ENCODE measurements at regions not wholly inside any gene's neighbourhood (a gene's known extent, or its start where the extent isn't known, plus 50 kb on each side); places are given as distances from the start of the nearest gene placed in this dataset.

DNA sequence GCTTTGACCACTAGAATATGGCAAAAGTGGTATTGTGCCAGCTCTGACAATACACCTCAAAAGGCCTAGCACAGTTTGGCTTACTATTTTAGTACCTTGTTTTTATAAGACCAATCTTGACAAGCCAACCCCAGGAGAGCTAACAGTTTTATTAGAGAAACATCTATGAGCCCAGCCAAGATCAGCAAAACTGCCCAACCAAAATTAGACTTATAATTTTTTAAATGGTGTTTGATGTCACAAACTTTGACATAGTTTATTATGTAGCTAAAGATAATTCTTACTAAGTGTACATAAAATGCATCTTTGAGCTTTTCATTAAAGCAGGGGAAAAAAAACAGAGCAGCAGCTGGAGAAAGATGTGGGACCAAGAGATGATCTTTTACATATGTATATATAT lies 537.5 kb downstream of the ZPLD1 start:
- Histone ChIP-seq H4K20me1 (ENCODE audit: control insufficient read depth, extremely low read depth, insufficient read depth, low read length) (no peaks in the 10 kb centered on the region), H3K27ac (ENCODE audit: control insufficient read depth, insufficient read depth, low read length) (no peak overlapping the region), H3K79me2 (ENCODE audit: control insufficient read depth, insufficient read depth, low read length) (no peaks in the 10 kb centered on the region), H3K4me1 (ENCODE audit: control insufficient read depth, extremely low read depth, insufficient read depth, low read length) (no peaks in the 10 kb centered on the region), H3K9ac (ENCODE audit: control insufficient read depth, extremely low read depth, insufficient read depth, low read length) (no peak overlapping the region), H3K27me3 (ENCODE audit: control insufficient read depth, extremely low read depth, insufficient read depth, low read length) (no peaks in the 10 kb centered on the region), H3K36me3 (ENCODE audit: control insufficient read depth in 2 of 2, extremely low read depth in 1 of 2, insufficient read depth in 2 of 2, low read length in 2 of 2) (no peaks in the 10 kb centered on the region), H3K4me2 (ENCODE audit: control insufficient read depth, extremely low read depth, insufficient read depth, low read depth, low read length) (no peak overlapping the region), H3K9me3 (ENCODE audit: control insufficient read depth, low read depth, low read length) (no peaks in the 10 kb centered on the region), H3K9me1 (ENCODE audit: control insufficient read depth, extremely low read depth, insufficient read depth, low read length) (no peaks in the 10 kb centered on the region), H3K4me3 (ENCODE audit: control insufficient read depth in 2 of 3, extremely low read depth in 1 of 3, insufficient read depth in 2 of 3, low read depth in 1 of 3, low read length in 3 of 3) (no peak overlapping the region), H2AFZ (ENCODE audit: control insufficient read depth, low read length) (no peak overlapping the region)
- FAIRE-seq, result no peak
- dilution Hi-C loops (cut with MboI; ENCODE audit: extremely low pct_ligation_motif_present, low sequenced_read_pairs), result no loop called here
- DNase-seq (ENCODE audit: low read depth, low spot score), result no peak
- no peak for TF ChIP-seq EZH2 (IDR thresholded peaks at IDR 0.05; ENCODE audit: low read length)
- TF ChIP-seq, protein P1, sequence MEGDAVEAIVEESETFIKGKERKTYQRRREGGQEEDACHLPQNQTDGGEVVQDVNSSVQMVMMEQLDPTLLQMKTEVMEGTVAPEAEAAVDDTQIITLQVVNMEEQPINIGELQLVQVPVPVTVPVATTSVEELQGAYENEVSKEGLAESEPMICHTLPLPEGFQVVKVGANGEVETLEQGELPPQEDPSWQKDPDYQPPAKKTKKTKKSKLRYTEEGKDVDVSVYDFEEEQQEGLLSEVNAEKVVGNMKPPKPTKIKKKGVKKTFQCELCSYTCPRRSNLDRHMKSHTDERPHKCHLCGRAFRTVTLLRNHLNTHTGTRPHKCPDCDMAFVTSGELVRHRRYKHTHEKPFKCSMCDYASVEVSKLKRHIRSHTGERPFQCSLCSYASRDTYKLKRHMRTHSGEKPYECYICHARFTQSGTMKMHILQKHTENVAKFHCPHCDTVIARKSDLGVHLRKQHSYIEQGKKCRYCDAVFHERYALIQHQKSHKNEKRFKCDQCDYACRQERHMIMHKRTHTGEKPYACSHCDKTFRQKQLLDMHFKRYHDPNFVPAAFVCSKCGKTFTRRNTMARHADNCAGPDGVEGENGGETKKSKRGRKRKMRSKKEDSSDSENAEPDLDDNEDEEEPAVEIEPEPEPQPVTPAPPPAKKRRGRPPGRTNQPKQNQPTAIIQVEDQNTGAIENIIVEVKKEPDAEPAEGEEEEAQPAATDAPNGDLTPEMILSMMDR (optimal IDR thresholded peaks at IDR 0.05 in 1 of 3, IDR thresholded peaks at IDR 0.05 in 1 of 3, conservative IDR thresholded peaks at IDR 0.05 in 1 of 3; ENCODE audit: extremely low read depth in 1 of 3, insufficient read depth in 2 of 3, low read length in 3 of 3), result no peak

DNA sequence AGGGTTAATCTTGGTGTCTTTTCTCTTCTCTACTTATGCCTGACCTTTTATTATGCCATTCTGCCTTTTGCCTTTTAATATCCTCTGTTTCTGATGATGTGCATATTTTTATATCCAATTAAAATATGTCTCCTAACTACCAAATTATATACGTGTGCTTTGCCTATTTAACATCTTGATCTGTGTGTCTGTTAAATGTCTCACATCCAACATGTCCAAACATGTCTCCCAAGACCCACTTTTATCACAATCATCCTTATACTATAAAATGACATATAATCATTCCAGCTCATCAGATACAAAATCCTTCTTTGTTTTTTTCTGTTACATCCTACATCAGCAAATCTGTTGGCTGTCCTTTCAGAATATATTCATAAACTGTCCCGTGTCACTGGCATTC lies 539.5 kb downstream of the ZPLD1 start:
- dilution Hi-C loops (cut with MboI; ENCODE audit: extremely low pct_ligation_motif_present, low sequenced_read_pairs), result no loop called here
- FAIRE-seq, result no peak
- Histone ChIP-seq H3K4me2 (ENCODE audit: control insufficient read depth, extremely low read depth, insufficient read depth, low read depth, low read length) (no peak overlapping the region), H3K9me3 (ENCODE audit: control insufficient read depth, low read depth, low read length) (no peaks in the 10 kb centered on the region), H3K4me3 (ENCODE audit: control insufficient read depth in 2 of 3, extremely low read depth in 1 of 3, insufficient read depth in 2 of 3, low read depth in 1 of 3, low read length in 3 of 3) (no peak overlapping the region), H3K36me3 (ENCODE audit: control insufficient read depth in 2 of 2, extremely low read depth in 1 of 2, insufficient read depth in 2 of 2, low read length in 2 of 2) (no peaks in the 10 kb centered on the region), H3K4me1 (ENCODE audit: control insufficient read depth, extremely low read depth, insufficient read depth, low read length) (no peaks in the 10 kb centered on the region), H3K27ac (ENCODE audit: control insufficient read depth, insufficient read depth, low read length) (no peak overlapping the region), H3K9ac (ENCODE audit: control insufficient read depth, extremely low read depth, insufficient read depth, low read length) (no peak overlapping the region), H3K79me2 (ENCODE audit: control insufficient read depth, insufficient read depth, low read length) (no peaks in the 10 kb centered on the region), H4K20me1 (ENCODE audit: control insufficient read depth, extremely low read depth, insufficient read depth, low read length) (no peaks in the 10 kb centered on the region), H2AFZ (ENCODE audit: control insufficient read depth, low read length) (no peak overlapping the region), H3K9me1 (ENCODE audit: control insufficient read depth, extremely low read depth, insufficient read depth, low read length) (no peaks in the 10 kb centered on the region), H3K27me3 (ENCODE audit: control insufficient read depth, extremely low read depth, insufficient read depth, low read length) (no peaks in the 10 kb centered on the region)
- no peak for DNase-seq (ENCODE audit: low read depth, low spot score)
- TF ChIP-seq, protein P1 (optimal IDR thresholded peaks at IDR 0.05 in 1 of 3, IDR thresholded peaks at IDR 0.05 in 1 of 3, conservative IDR thresholded peaks at IDR 0.05 in 1 of 3; ENCODE audit: extremely low read depth in 1 of 3, insufficient read depth in 2 of 3, low read length in 3 of 3), result no peak
- no peak for TF ChIP-seq EZH2 (IDR thresholded peaks at IDR 0.05; ENCODE audit: low read length)
